K562 (cell line): ENCODE measurements at regions not wholly inside any gene's neighbourhood (a gene's known extent, or its start where the extent isn't known, plus 50 kb on each side); places are given as distances from the start of the nearest gene placed in this dataset.

Experiments
- ATAC-seq: fragments of 200-7000 bp; cut with Tn5 transposase; 3 replicates; pipeline ENCODE4 v1.9.1; 2020; ENCODE audit warnings: moderate library complexity
- BruUV-seq: library from RNA; stranded (reverse); fragments of 400-500 nt; replicated peaks from 2 replicates; lab custom pipeline; 2021; lab: Mats Ljungman, UMichigan
- CTCF ChIA-PET: fragments of 300-600 bp; formaldehyde crosslinking; extraction: SDS; loops from one replicate; lab custom pipeline; 2021; ENCODE audit warnings: low intra/inter-chr PET ratio; lab: Yijun Ruan, JAX
- POLR2A ChIA-PET: fragments of 300-600, 350-650 bp; sonication (Branson Sonifier 250); formaldehyde crosslinking; extraction: SDS; loops from one replicate; lab custom pipeline; 2021; ENCODE audit warnings: antibody characterized with exemption, inconsistent platforms; lab: Yijun Ruan, JAX
- DNase-seq, 4 experiments: peaks; one replicate each; pipeline versions ENCODE4 v3.0.0 to v3.0.0-alpha.2; 2011 to 2018; ENCODE audit warnings: low spot score in 3 of 4, mixed read lengths in 3 of 4; ENCODE audit errors: extremely low read depth in 1 of 4
- FAIRE-seq: peaks from 2 replicates; lab custom pipeline; 2011; peaks lifted over from hg19 to GRCh38; lab: Jason Lieb, UNC
- H2AFZ ChIP-seq: 2 replicates; pipeline ENCODE4 v1.6.0; 2011; ENCODE audit warnings: low read depth, low read length, control low read depth, inconsistent platforms
- H3K27ac ChIP-seq: fragments of 200-600 bp; 3 replicates; pipeline ENCODE4 v1.8.0; 2011; ENCODE audit warnings: low read depth, mild to moderate bottlenecking, control low read depth, inconsistent platforms, low read length, moderate library complexity, mixed read lengths; ENCODE audit errors: extremely low read depth
- H3K27me3 ChIP-seq, 2 experiments: fragments of 300-600 bp in 1 of 2; 2 replicates in 1 of 2; 3 replicates in 1 of 2; pipeline versions ENCODE4 v1.6.0 to v1.8.0; 2011; ENCODE audit warnings: inconsistent platforms in 2 of 2, low read length in 2 of 2, mild to moderate bottlenecking in 1 of 2, mixed read lengths in 1 of 2, moderate library complexity in 1 of 2; ENCODE audit not compliant: control insufficient read depth in 2 of 2, insufficient read depth in 2 of 2
- H3K36me3 ChIP-seq: fragments of 300-600 bp; 3 replicates; pipeline ENCODE4 v1.8.0; 2011; ENCODE audit warnings: mild to moderate bottlenecking, low read length, inconsistent platforms; ENCODE audit not compliant: control insufficient read depth, insufficient read depth
- H3K4me1 ChIP-seq, 2 experiments: fragments of 200-600 bp in 1 of 2; replicated peaks in 1 of 2; 2 replicates in 1 of 2; 3 replicates in 1 of 2; pipeline versions ENCODE4 v1.5.1 to v1.8.0; 2011; ENCODE audit warnings: inconsistent platforms in 2 of 2, low read length in 2 of 2, mild to moderate bottlenecking in 1 of 2, mixed read lengths in 1 of 2, moderate library complexity in 1 of 2; ENCODE audit not compliant: control insufficient read depth in 2 of 2, insufficient read depth in 2 of 2
- H3K4me2 ChIP-seq: 2 replicates; pipeline ENCODE4 v1.6.1; 2011; ENCODE audit warnings: low read length, control low read depth, inconsistent platforms, mixed read lengths; ENCODE audit not compliant: insufficient read depth
- H3K4me3 ChIP-seq: fragments of 200-600 bp; sonication (generic), shearing (Covaris generic); 2 replicates; pipeline ENCODE4 v1.5.1; 2016; ENCODE audit warnings: control low read depth, inconsistent platforms
- H3K79me2 ChIP-seq: fragments of 200-600 bp; 3 replicates; pipeline ENCODE4 v1.8.0; 2011; ENCODE audit warnings: low read length, inconsistent platforms; ENCODE audit not compliant: control insufficient read depth, insufficient read depth
- H3K9ac ChIP-seq, 2 experiments: 2 replicates each; pipeline versions ENCODE4 v1.6.0 to v1.6.1; 2011; ENCODE audit warnings: low read depth in 2 of 2, low read length in 2 of 2, control low read depth in 1 of 2, inconsistent platforms in 1 of 2, mild to moderate bottlenecking in 1 of 2, mixed read lengths in 1 of 2; ENCODE audit not compliant: insufficient read depth in 1 of 2
- H3K9me1 ChIP-seq: one replicate; pipeline ENCODE4 v1.6.0; 2011; ENCODE audit warnings: inconsistent platforms, mild to moderate bottlenecking, low read length, moderate library complexity; ENCODE audit not compliant: control insufficient read depth, insufficient read depth
- H3K9me3 ChIP-seq: replicated peaks from 2 replicates; pipeline ENCODE4 v1.5.1; 2011; ENCODE audit warnings: low read depth, low read length, inconsistent platforms; ENCODE audit not compliant: control insufficient read depth, insufficient read depth
- H4K20me1 ChIP-seq: replicated peaks from 2 replicates; pipeline ENCODE4 v1.6.1; 2011; ENCODE audit warnings: low read length, inconsistent platforms, mixed read lengths; ENCODE audit not compliant: control insufficient read depth, insufficient read depth
- AFF1 ChIP-seq, 2 experiments: fragments of 450-650 bp; IDR thresholded peaks; 2 replicates each; pipeline ENCODE4 v1.6.1; 2018; ENCODE audit warnings: mild to moderate bottlenecking in 2 of 2, low read depth in 1 of 2; ENCODE audit not compliant: partially characterized antibody in 2 of 2
- CC2D1A ChIP-seq: fragments of 450-650 bp; IDR thresholded peaks from 2 replicates; pipeline ENCODE4 v1.6.1; 2017; ENCODE audit warnings: mild to moderate bottlenecking
- HNRNPL ChIP-seq: fragments of 200-400 bp; formaldehyde crosslinking; IDR thresholded peaks from 2 replicates; pipeline ENCODE4 v1.6.1; 2017; ENCODE audit warnings: low read depth, mild to moderate bottlenecking, low read length
- NR2C2 ChIP-seq, 2 experiments: fragments of 200-800 bp in 1 of 2; sonication (Bioruptor generic) in 1 of 2; sonication (generic) in 1 of 2; formaldehyde crosslinking in 1 of 2; IDR thresholded peaks; 2 replicates each; pipeline versions ENCODE4 v1.6.1 to v1.8.0; 2016 to 2022; ENCODE audit warnings: mild to moderate bottlenecking in 1 of 2, missing compliant biosample characterization in 1 of 2, missing genetic modification characterization in 1 of 2, missing genetic modification reagents in 1 of 2
- XRCC4 ChIP-seq: IDR thresholded peaks from one replicate; pipeline ENCODE4 v1.6.1; 2011; ENCODE audit not compliant: insufficient read depth, insufficient read length; ENCODE audit errors: extremely low read depth
- ZBTB34 ChIP-seq: fragments of 250-450 bp; sonication (Bioruptor Pico); IDR thresholded peaks from 2 replicates; pipeline ENCODE4 v1.8.0; 2021; ENCODE audit warnings: mild to moderate bottlenecking, moderate library complexity
- ZKSCAN1 ChIP-seq: fragments of 150-350 bp; IDR thresholded peaks from 2 replicates; pipeline ENCODE4 v1.6.1; 2016; ENCODE audit warnings: low read depth, low read length
- ZKSCAN8 ChIP-seq: fragments of 200-800 bp; sonication (Bioruptor generic); IDR thresholded peaks from 2 replicates; pipeline ENCODE4 v1.6.1; 2016; ENCODE audit warnings: missing genetic modification characterization, missing compliant biosample characterization
- ZNF175 ChIP-seq: fragments of 200-800 bp; sonication (Bioruptor generic); IDR thresholded peaks from 2 replicates; pipeline ENCODE4 v1.6.1; 2016; ENCODE audit warnings: low read depth, mild to moderate bottlenecking, missing genetic modification characterization, missing compliant biosample characterization
- ZNF311 ChIP-seq: fragments of 250-450 bp; sonication (Bioruptor Pico); IDR thresholded peaks from 2 replicates; pipeline ENCODE4 v1.4.0; 2020; ENCODE audit warnings: mild to moderate bottlenecking, moderate library complexity
- ZNF436 ChIP-seq: fragments of 250-450, 450-650 bp; sonication (Bioruptor Pico); formaldehyde crosslinking; IDR thresholded peaks from 2 replicates; pipeline ENCODE4 v1.7.0; 2020; ENCODE audit warnings: mild to moderate bottlenecking
- ZNF507 ChIP-seq: conservative IDR thresholded peaks from 2 replicates; pipeline ENCODE4 v1.6.1; 2017; ENCODE audit warnings: missing genetic modification characterization, missing compliant biosample characterization
- ZNF780A ChIP-seq: fragments of 250-450 bp; sonication (Bioruptor Pico); IDR thresholded peaks from 2 replicates; pipeline ENCODE4 v1.5.0; 2021; ENCODE audit warnings: mild to moderate bottlenecking
- WGBS: fragments of 100-300 bp; shearing (Covaris generic); methylation state at CpG from one replicate; pipeline ENCODE4 v1.1.6; 2016; ENCODE audit warnings: low coverage, mixed read lengths; ENCODE audit not compliant: insufficient coverage; ENCODE audit errors: missing lambda C conversion rate; 5-methylcytosine and 5-hydroxymethylcytosine counted together
- in situ Hi-C: fragments of 300-500 bp; cut with MboI; formaldehyde crosslinking; loops from 4 replicates; pipeline ENCODE4 v1.15.0; 2018; ENCODE audit warnings: inconsistent platforms, mixed read lengths
- intact Hi-C: fragments of 100-400 bp; cut with micrococcal nuclease; formaldehyde crosslinking; loops from 2 replicates; pipeline ENCODE4 v1.14.2; 2022
- TF ChIP-seq, protein P1 (sequence below): sonication (generic); formaldehyde crosslinking; IDR thresholded peaks from 2 replicates; pipeline ENCODE4 v1.8.1; 2023; ENCODE audit warnings: mild to moderate bottlenecking, missing genetic modification reagents
- TF ChIP-seq, protein P2 (sequence below), 3 experiments: fragments of 200-800 bp in 1 of 3; sonication (Bioruptor generic) in 1 of 3; sonication (generic) in 1 of 3; formaldehyde crosslinking in 1 of 3; IDR thresholded peaks; 2 replicates each; pipeline versions ENCODE4 v1.6.1 to v1.8.0; 2016 to 2022; ENCODE audit warnings: mild to moderate bottlenecking in 2 of 3, missing compliant biosample characterization in 2 of 3, missing genetic modification characterization in 2 of 3, missing genetic modification reagents in 1 of 3

- in situ Hi-C loops = no loop called here
- 0% methylated on average over 2 of the region's 2 CpGs for WGBS
- FAIRE-seq = no peak
- no peak for TF ChIP-seq ZNF436 (CRISPR knock-in tag)
- no peak for TF ChIP-seq ZBTB34 (CRISPR knock-in tag)
- no peak for TF ChIP-seq ZKSCAN8 (CRISPR knock-in tag)
- TF ChIP-seq CC2D1A = no peak
- TF ChIP-seq XRCC4 = no peak
- no peak for TF ChIP-seq HNRNPL
- no peak for TF ChIP-seq ZNF780A
- TF ChIP-seq, protein P1, sequence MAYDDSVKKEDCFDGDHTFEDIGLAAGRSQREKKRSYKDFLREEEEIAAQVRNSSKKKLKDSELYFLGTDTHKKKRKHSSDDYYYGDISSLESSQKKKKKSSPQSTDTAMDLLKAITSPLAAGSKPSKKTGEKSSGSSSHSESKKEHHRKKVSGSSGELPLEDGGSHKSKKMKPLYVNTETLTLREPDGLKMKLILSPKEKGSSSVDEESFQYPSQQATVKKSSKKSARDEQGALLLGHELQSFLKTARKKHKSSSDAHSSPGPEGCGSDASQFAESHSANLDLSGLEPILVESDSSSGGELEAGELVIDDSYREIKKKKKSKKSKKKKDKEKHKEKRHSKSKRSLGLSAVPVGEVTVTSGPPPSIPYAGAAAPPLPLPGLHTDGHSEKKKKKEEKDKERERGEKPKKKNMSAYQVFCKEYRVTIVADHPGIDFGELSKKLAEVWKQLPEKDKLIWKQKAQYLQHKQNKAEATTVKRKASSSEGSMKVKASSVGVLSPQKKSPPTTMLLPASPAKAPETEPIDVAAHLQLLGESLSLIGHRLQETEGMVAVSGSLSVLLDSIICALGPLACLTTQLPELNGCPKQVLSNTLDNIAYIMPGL (CRISPR knock-in tag) = no peak
- TF ChIP-seq, protein P2, sequence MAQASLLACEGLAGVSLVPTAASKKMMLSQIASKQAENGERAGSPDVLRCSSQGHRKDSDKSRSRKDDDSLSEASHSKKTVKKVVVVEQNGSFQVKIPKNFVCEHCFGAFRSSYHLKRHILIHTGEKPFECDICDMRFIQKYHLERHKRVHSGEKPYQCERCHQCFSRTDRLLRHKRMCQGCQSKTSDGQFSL (CRISPR knock-in tag; IDR thresholded peaks at IDR 0.05) = no peak
- TF ChIP-seq, protein P2 (tag; IDR thresholded peaks at IDR 0.05) = no peak
- TF ChIP-seq ZNF507 (tag) = no peak
- no peak for TF ChIP-seq AFF1 (IDR thresholded peaks at IDR 0.05; ENCODE audit: low read depth in 1 of 2, partially characterized antibody in 2 of 2)
- TF ChIP-seq ZNF175 (CRISPR knock-in tag) = no peak
- TF ChIP-seq ZKSCAN1 = no peak
- no peak for TF ChIP-seq NR2C2 (CRISPR knock-in tag; IDR thresholded peaks at IDR 0.05)
- no peak for TF ChIP-seq NR2C2 (tag; IDR thresholded peaks at IDR 0.05)
- TF ChIP-seq ZNF311 (CRISPR knock-in tag) = no peak
These were observed 145.8 kb upstream of the AGA start for GRCh38 chr4:177587989-177588388.

More at GRCh38 chr4:177587989-177588388, 145.8 kb upstream of the AGA start:
- no peaks in the 10 kb centered on the region for H3K27me3 ChIP-seq
- no peaks in the 10 kb centered on the region for H3K36me3 ChIP-seq
- no peaks in the 10 kb centered on the region for H3K79me2 ChIP-seq
- DNase-seq (no peak), ATAC-seq (no peak)
- H2AFZ ChIP-seq = no peak overlapping the region
- H3K9ac ChIP-seq = no peak overlapping the region
- ChIA-PET POLR2A (no interaction called here), CTCF (no interaction called here)
- no TSS peak for BruUV-seq
- H3K9me3 ChIP-seq = no peaks in the 10 kb centered on the region
- no peaks in the 10 kb centered on the region for H3K4me1 ChIP-seq
- H3K27ac ChIP-seq = no peak overlapping the region
- H4K20me1 ChIP-seq = no peaks in the 10 kb centered on the region
- no peak overlapping the region for H3K4me2 ChIP-seq
- intact Hi-C loops = no loop called here
- no peaks in the 10 kb centered on the region for H3K9me1 ChIP-seq
- H3K4me3 ChIP-seq = no peak overlapping the region
